Mesodermal cell (in vitro differentiated cells): ENCODE measurements at regions not wholly inside any gene's neighbourhood (a gene's known extent, or its start where the extent isn't known, plus 50 kb on each side); places are given as distances from the start of the nearest gene placed in this dataset.

Experiments
- H3K27ac ChIP-seq: 2 replicates; pipeline ENCODE4 v1.7.0; 2013; ENCODE audit warnings: mild to moderate bottlenecking, low read depth, low read length, moderate library complexity; ENCODE audit not compliant: severe bottlenecking
- H3K36me3 ChIP-seq: 2 replicates; pipeline ENCODE4 v1.7.1; 2013; ENCODE audit warnings: mild to moderate bottlenecking, low read length, moderate library complexity; ENCODE audit not compliant: control insufficient read depth, insufficient read depth
- H3K4me1 ChIP-seq: one replicate; pipeline ENCODE4 v1.7.1; 2013; ENCODE audit warnings: mild to moderate bottlenecking, low read length; ENCODE audit not compliant: insufficient read depth, control insufficient read depth, poor library complexity, severe bottlenecking
- H3K4me3 ChIP-seq: 2 replicates; pipeline ENCODE4 v1.7.0; 2013; ENCODE audit warnings: low read length, control low read depth, mild to moderate bottlenecking; ENCODE audit not compliant: insufficient read depth, poor library complexity, severe bottlenecking; ENCODE audit errors: extremely low read depth
- H3K9me3 ChIP-seq: 2 replicates; pipeline ENCODE4 v1.7.1; 2013; ENCODE audit warnings: mild to moderate bottlenecking, low read length, moderate library complexity; ENCODE audit not compliant: control insufficient read depth
- WGBS, 2 experiments: methylation state at CpG; one replicate each; pipeline ENCODE4 v1.1.5; 2013; ENCODE audit warnings: missing lambda C conversion rate in 2 of 2; ENCODE audit not compliant: insufficient coverage in 2 of 2; 5-methylcytosine and 5-hydroxymethylcytosine counted together

DNA sequence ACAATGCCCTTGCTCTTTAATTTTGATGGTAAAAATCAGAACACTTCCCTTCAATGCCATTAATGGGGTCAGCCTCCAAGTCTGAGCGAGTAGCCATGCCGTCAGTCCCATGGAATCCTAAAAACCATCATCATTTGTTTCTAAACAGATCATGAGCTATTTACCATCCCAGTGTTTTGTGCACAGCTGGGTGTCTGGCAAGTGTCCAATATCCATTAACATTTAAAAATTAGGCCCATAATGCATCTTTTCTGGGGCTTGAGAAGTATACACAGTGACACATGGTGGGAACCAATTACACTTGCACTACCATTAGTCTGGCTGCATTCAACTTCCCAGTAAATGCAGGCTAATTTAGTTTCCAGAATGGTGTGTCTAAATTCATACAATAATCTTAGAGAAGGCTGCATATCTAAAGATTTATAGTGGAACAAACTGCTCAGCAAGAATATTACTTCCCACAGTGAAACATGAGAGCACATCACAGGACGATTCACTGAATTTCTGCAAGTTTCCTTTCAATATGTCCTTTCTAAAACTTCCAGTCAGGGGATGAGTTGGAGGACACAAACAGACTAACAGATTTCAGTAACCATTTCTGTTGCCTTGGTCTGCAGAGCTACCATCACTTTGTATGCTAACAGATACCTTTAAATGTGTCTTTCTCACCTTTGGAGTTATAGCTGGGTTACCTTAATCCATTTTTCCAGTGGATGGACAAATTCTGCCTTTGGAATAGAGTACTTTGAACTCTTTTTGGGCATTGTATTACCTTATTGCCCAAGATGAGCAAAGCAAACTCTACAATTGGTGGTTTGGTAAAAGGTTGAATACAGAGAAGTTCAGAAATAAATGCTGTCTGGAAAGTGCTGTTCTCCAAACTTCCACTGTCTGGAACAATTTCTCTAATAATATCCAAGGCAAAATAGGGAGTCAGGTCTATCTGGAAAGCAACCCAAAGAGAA, 258.0 kb downstream of the PTBP2 start:
- Histone ChIP-seq H3K9me3 (no peaks in the 10 kb centered on the region), H3K27ac (no peak overlapping the region), H3K36me3 (no peaks in the 10 kb centered on the region), H3K4me3 (no peak overlapping the region), H3K4me1 (no peaks in the 10 kb centered on the region)
- WGBS, 2 experiments, result 75 to 90% methylated on average over 3 of the region's 3 CpGs

DNA sequence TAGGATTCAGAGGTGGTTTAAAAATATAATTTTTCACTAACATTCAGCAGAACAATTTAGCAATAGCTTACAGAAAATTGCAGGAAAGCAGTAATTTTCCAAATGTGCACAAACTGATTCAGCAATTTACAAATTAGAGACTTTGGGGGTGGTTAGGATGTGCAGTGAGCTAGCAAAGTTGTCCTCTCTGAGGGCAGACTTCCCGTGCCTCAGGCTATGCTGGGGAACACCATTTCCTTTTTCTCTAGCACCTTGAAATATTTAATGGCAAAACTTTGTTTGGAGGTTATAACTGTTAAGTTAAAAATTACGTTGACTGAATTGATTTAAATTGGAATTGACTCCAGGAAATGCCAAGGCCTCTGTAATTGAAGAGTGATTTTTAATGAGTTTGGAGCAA, 258.9 kb downstream of the PTBP2 start:
- WGBS, 2 experiments, result 57 to 100% methylated on average over 1 of the region's 2 CpGs
- H3K27ac ChIP-seq, result no peak overlapping the region
- no peaks in the 10 kb centered on the region for H3K9me3 ChIP-seq
- H3K4me1 ChIP-seq, result no peaks in the 10 kb centered on the region
- no peaks in the 10 kb centered on the region for H3K36me3 ChIP-seq
- no peak overlapping the region for H3K4me3 ChIP-seq

DNA sequence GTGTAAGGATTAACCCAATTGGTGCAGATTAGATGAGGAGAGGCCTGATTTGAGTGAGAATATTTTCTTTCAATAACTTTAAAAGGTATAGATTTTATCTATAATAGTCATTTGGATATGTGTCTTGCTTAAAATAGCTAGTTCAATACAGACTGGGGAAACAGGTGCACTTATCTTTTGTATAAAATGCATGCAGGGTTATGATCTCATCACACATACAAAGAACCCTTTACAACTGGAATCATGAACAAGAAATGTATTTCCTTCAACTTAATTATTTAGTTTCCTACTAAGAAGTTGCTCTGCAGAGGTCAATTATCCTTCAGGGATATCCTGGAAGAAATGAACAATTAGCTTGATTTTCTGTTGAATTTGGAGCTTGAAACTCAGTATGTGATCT, 259.6 kb downstream of the PTBP2 start:
- Histone ChIP-seq H3K4me1 (no peaks in the 10 kb centered on the region), H3K36me3 (no peaks in the 10 kb centered on the region), H3K27ac (no peak overlapping the region), H3K9me3 (no peaks in the 10 kb centered on the region), H3K4me3 (no peak overlapping the region)

DNA sequence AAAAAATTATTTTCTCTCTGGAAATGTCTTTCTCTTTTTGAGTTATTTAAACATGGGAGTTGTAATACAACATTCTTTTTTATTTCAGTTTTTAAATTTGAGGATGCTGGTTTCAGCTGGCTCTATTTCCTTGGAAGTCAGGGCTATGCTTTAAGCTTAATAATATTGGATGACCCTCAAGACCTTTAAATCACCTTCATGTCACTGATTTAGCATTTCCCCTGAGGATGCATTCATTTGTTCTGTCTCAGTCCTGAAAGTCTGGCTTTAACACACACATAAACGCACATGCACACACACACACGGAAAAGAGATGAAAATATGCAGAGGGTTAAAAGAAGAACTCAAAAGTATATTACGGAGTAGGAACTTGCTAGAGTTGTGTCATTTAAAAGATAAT, 260.5 kb downstream of the PTBP2 start:
- no peak overlapping the region for H3K27ac ChIP-seq
- H3K4me1 ChIP-seq, result no peaks in the 10 kb centered on the region
- H3K4me3 ChIP-seq, result no peak overlapping the region
- H3K9me3 ChIP-seq, result no peaks in the 10 kb centered on the region
- no peaks in the 10 kb centered on the region for H3K36me3 ChIP-seq
- WGBS, 2 experiments, result no CpG with 5 or more reads among the region's 3 CpGs

DNA sequence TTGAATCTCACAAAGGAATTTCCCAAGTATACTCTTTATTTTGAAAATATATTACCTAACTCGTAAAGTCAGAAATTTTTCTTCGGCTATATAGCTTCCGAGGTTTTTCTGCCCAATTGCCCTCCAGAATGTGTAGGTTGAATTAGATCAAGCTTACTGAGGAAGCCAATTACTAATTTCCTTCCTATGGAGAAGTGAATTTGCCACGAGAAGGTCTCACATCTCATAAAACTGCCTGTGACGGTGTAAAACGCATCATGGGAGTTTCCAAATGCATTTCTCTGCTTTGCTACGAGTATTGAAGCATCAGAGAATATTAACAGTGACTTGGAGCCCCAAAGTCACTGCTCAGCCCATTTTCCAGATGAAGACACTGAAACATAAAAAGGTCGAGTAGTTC, 262.3 kb downstream of the PTBP2 start:
- Histone ChIP-seq H3K27ac (no peak overlapping the region), H3K4me3 (no peak overlapping the region), H3K4me1 (no peaks in the 10 kb centered on the region), H3K9me3 (no peaks in the 10 kb centered on the region), H3K36me3 (no peaks in the 10 kb centered on the region)
- WGBS, 2 experiments, result 88 to 97% methylated on average over 4 to 5 of the region's 8 CpGs

DNA sequence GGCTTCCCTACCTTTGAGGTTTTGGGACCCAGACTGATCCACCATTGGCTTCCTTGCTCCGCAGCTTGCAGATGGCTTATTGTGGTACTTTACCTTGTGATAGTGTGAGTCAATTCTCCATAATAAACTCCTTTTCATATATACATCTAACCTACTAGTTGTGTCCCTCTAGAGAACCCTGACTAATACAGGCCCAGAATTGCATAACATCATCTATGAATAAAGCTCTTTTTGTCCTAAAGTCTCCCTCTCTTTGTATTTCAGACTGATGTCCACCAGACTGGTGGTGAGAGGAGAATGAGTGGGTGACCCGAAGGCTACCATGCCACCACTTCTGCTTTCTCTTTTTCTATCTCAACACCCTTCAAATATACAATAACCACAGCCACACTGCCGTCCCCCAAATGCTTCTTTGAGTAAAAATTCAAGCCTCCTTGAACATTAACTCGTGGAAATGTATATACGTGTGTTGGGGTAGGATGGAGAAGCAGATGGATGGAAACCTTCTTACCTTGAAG, 265.7 kb downstream of the PTBP2 start:
- WGBS, 2 experiments, result 94 to 100% methylated on average over 1 to 2 of the region's 5 CpGs
- no peaks in the 10 kb centered on the region for H3K9me3 ChIP-seq

DNA sequence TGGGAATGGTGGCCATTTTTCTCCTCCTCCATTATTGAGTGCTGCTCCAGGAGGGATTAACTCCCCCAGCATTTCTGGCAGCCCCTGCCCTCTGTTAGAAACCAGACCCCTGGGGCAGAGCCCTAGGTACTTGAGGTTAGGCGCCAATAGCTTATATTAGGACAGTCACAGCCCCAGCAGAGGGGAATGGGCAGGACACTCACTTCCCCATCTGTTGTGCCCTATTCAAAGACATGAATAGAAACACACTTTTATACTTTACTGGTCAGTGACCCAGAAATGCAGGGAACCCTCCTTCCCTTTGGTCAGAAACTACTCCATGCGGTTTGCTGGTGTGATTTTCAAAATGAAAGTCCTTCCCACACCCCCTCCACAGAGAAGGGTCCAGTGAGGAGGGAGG, 267.7 kb downstream of the PTBP2 start:
- 86% methylated on average over 1 of the region's 2 CpGs; no CpG with 5 or more reads in 1 of the 2 experiments for WGBS, 2 experiments
- Histone ChIP-seq H3K9me3 (no peaks in the 10 kb centered on the region), H3K36me3 (no peaks in the 10 kb centered on the region), H3K27ac (no peak overlapping the region), H3K4me3 (no peak overlapping the region), H3K4me1 (no peaks in the 10 kb centered on the region)

More for the DNA sequence above, 265.7 kb downstream of the PTBP2 start:
- no peaks in the 10 kb centered on the region for H3K4me1 ChIP-seq
- H3K4me3 ChIP-seq, result no peak overlapping the region
- no peaks in the 10 kb centered on the region for H3K36me3 ChIP-seq
- H3K27ac ChIP-seq, result no peak overlapping the region

DNA sequence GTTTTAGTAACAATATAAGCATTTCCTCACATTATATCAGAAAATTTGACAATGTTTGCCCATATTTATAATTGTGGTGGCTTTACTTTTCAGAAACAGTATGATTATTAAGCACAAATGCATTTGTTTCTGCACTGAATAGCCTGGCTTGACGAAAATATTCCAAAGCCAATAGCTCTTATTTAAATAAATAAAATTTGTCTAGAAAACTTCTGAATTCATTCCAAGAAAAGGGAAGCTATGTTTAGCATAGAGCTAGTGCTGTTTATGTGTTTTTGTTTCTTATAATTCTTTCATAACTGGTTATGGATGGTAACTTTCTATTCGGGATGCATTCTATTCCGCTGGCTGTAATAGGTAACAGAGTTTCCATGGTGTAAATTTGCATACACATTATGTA, 268.6 kb downstream of the PTBP2 start:
- Histone ChIP-seq H3K36me3 (no peaks in the 10 kb centered on the region), H3K9me3 (no peaks in the 10 kb centered on the region), H3K4me1 (no peaks in the 10 kb centered on the region), H3K4me3 (no peak overlapping the region), H3K27ac (no peak overlapping the region)
- no CpG with 5 or more reads among the region's 3 CpGs for WGBS, 2 experiments

DNA sequence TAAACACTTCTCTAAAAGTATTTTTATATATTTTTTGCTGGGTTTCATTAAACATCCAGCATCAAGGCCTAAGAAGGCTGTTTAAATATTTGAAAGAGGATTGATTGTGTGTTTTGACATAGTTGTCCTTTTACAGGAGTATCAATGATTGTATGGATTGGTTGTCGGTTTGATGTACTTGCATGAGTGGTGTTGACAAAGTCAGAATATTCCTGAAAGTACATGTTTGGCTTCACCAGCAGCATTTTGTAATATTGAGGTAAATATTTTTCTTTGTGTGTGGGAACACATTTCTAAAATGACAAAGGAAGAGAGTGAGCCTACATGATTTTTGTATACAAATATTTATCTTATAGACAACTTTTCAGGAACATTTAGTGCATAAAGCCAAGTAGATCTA, 269.7 kb downstream of the PTBP2 start:
- H3K4me3 ChIP-seq, result no peak overlapping the region
- no peaks in the 10 kb centered on the region for H3K36me3 ChIP-seq
- no peaks in the 10 kb centered on the region for H3K9me3 ChIP-seq
- H3K4me1 ChIP-seq, result no peaks in the 10 kb centered on the region
- no peak overlapping the region for H3K27ac ChIP-seq
- 83 to 100% methylated on average over 1 of the region's 1 CpG for WGBS, 2 experiments

DNA sequence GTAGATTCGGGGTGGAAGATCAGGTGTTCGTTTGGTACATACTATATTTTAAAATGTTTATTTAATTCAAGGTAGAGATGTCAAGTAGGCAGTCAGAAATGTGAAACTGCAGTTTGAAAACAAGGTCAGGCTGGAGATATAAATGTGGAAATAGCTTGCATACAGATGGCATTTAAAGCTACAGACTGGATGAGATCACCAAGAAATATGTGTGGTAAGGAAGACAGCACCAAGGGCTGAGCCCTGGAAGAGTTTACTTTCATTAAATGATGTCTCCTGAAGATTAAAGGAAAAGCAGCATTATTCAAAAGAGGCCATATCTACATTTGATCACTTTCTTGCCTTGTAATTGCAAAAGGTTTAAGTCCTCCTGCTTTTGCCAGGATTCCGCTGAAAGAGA, 271.3 kb downstream of the PTBP2 start:
- no peak overlapping the region for H3K4me3 ChIP-seq
- no peaks in the 10 kb centered on the region for H3K4me1 ChIP-seq
- H3K27ac ChIP-seq, result no peak overlapping the region
- no peaks in the 10 kb centered on the region for H3K36me3 ChIP-seq
- WGBS, 2 experiments, result no CpG with 5 or more reads among the region's 3 CpGs
- no peaks in the 10 kb centered on the region for H3K9me3 ChIP-seq

DNA sequence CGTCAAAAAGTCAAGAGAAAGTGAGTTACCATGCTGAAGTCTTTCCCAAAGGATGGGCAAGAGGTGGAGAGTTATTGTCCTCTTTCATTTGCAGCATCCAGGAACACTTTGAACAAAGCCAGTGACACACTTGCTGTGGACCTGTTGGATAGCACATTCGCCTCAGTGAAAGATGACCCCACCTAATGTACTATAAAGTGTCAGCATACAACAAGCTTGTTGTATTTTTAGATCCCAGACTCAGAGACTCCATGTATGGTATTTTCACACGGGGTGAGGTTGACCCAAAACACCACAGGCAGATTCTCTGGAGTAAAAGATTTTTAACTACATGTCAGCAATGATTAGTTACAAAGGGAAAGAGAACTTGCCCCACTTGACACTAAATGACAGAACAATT, 273.8 kb downstream of the PTBP2 start:
- Histone ChIP-seq H3K4me1 (no peaks in the 10 kb centered on the region), H3K36me3 (no peaks in the 10 kb centered on the region), H3K4me3 (no peak overlapping the region), H3K9me3 (no peaks in the 10 kb centered on the region), H3K27ac (no peak overlapping the region)
- 83% methylated on average over 2 of the region's 3 CpGs; no CpG with 5 or more reads in 1 of the 2 experiments for WGBS, 2 experiments
